ENCODE measurements at regions not wholly inside any gene's neighbourhood (a gene's known extent, or its start where the extent isn't known, plus 50 kb on each side); places are given as distances from the start of the nearest gene placed in this dataset.

- DNase-seq (ENCODE audit: low spot score), result no peak
- TF ChIP-seq JUNB (IDR thresholded peaks at IDR 0.05; ENCODE audit: unreplicated experiment) (no peak), EZH2 (IDR thresholded peaks at IDR 0.05; ENCODE audit: low read depth, unreplicated experiment) (no peak), CREB1 (CRISPR knock-in tag; IDR thresholded peaks at IDR 0.05; ENCODE audit: low read depth) (no peak), CTCF (conservative IDR thresholded peaks at IDR 0.05; ENCODE audit: low read depth in 2 of 2) (no peak), POLR2AphosphoS5 (IDR thresholded peaks at IDR 0.05; ENCODE audit: low read depth) (no peak), REST (IDR thresholded peaks at IDR 0.05; ENCODE audit: unreplicated experiment) (no peak), EZH2phosphoT487 (IDR thresholded peaks at IDR 0.05; ENCODE audit: unreplicated experiment) (no peak), ZNF462 (CRISPR knock-in tag; IDR thresholded peaks at IDR 0.05) (no peak), ZNF331 (CRISPR knock-in tag; IDR thresholded peaks at IDR 0.05; ENCODE audit: low read depth) (no peak), ZNF114 (CRISPR knock-in tag; IDR thresholded peaks at IDR 0.05) (no peak), NANOG (IDR thresholded peaks at IDR 0.05; ENCODE audit: borderline replicate concordance) (no peak), STAT1 (IDR thresholded peaks at IDR 0.05; ENCODE audit: unreplicated experiment) (no peak), ETS1 (IDR thresholded peaks at IDR 0.05) (no peak)
- Histone ChIP-seq H3K4me1 (ENCODE audit: insufficient read depth) (no peaks in the 10 kb centered on the region), H3K27ac (ENCODE audit: low read depth) (no peak overlapping the region), H3K27me3 (ENCODE audit: insufficient read depth) (no peaks in the 10 kb centered on the region), H3K4me3 (no peak overlapping the region), H3K4me2 (no peak overlapping the region), H3K79me2 (replicated peaks; ENCODE audit: insufficient read depth) (no peaks in the 10 kb centered on the region), H3K36me3 (ENCODE audit: insufficient read depth) (no peaks in the 10 kb centered on the region), H4K20me1 (replicated peaks; ENCODE audit: insufficient read depth) (no peaks in the 10 kb centered on the region), H3F3A (replicated peaks; ENCODE audit: low read depth) (no peaks in the 10 kb centered on the region), H3K9me2 (ENCODE audit: insufficient read depth) (no peaks in the 10 kb centered on the region), H2AFZ (no peak overlapping the region)
- no peaks in the 10 kb centered on the region for H3K36me3 Mint-ChIP-seq (ENCODE audit: low read depth)
- ATAC-seq, result no peak
- no peaks in the 10 kb centered on the region for H3K27me3 Mint-ChIP-seq (ENCODE audit: insufficient read depth, low read depth, poor library complexity)
- no peaks in the 10 kb centered on the region for H3K4me1 Mint-ChIP-seq
- H3K4me3 Mint-ChIP-seq, result no peak overlapping the region
- H3K27ac Mint-ChIP-seq, result no peak overlapping the region
- H3K9me3 Mint-ChIP-seq, result no peaks in the 10 kb centered on the region
Measured at GRCh38 chr18:25787276-25787675, 303.1 kb downstream of the SS18 start.

All from GM23338 (cell line).